ENCODE measurements at regions not wholly inside any gene's neighbourhood (a gene's known extent, or its start where the extent isn't known, plus 50 kb on each side); places are given as distances from the start of the nearest gene placed in this dataset.

GRCh38 chr5:171509467-171509866 is 90.0 kb downstream of the FGF18 start:
- no peak for TF ChIP-seq CTCF (conservative IDR thresholded peaks at IDR 0.05; ENCODE audit: low read length)
- no peak for TF ChIP-seq EZH2phosphoT487 (IDR thresholded peaks at IDR 0.05; ENCODE audit: borderline replicate concordance, low read depth, low read length)

All from OCI-LY7 (cell line).